ENCODE measurements at regions not wholly inside any gene's neighbourhood (a gene's known extent, or its start where the extent isn't known, plus 50 kb on each side); places are given as distances from the start of the nearest gene placed in this dataset.

GRCh38 chr1:219373616-219373935 is 199.9 kb downstream of the LYPLAL1 start:
- no peak for FAIRE-seq
- H3K27ac ChIP-seq = no peak overlapping the region
- ChIA-PET POLR2A (interaction anchor here (0.7 kb wide), 1 partner anchor 63 kb away, joined by 3 read pairs; no protein-coding TSS in a partner anchor), CTCF (interaction anchor here (1.0 to 1.9 kb wide), 3 partner anchors 8 to 288 kb away, joined by 3 to 6 read pairs (median 3); no protein-coding TSS in a partner anchor)
- no peak for TF ChIP-seq HDAC2 (IDR thresholded peaks at IDR 0.05)
- TF ChIP-seq TP53 (CRISPR knock-in tag; IDR thresholded peaks at IDR 0.05) = no peak
- no peak for TF ChIP-seq GATA3 (IDR thresholded peaks at IDR 0.05; ENCODE audit: borderline replicate concordance)
- TF ChIP-seq MAZ (IDR thresholded peaks at IDR 0.05; ENCODE audit: borderline replicate concordance, low read depth, low read length) = no peak
- no peak for TF ChIP-seq CBX2 (IDR thresholded peaks at IDR 0.05; ENCODE audit: borderline replicate concordance, low read depth)
- TF ChIP-seq USF2 (IDR thresholded peaks at IDR 0.05) = no peak
- no peak for TF ChIP-seq NPAS2 (CRISPR knock-in tag; IDR thresholded peaks at IDR 0.05; ENCODE audit: borderline replicate concordance)
- TF ChIP-seq SMC3 (IDR thresholded peaks at IDR 0.05) = no peak
- TF ChIP-seq JUNB (IDR thresholded peaks at IDR 0.05) = no peak
- no peak for TF ChIP-seq MAX (IDR thresholded peaks at IDR 0.05)
- TF ChIP-seq NFE2L2 (conservative IDR thresholded peaks at IDR 0.05; ENCODE audit: low read length) = no peak
- TF ChIP-seq POLR2A (IDR thresholded peaks at IDR 0.05; ENCODE audit: low read length) = no peak
- TF ChIP-seq CTCF (IDR thresholded peaks at IDR 0.05) = no peak
- no peak for TF ChIP-seq ELK1 (IDR thresholded peaks at IDR 0.05; ENCODE audit: low read depth, low read length)
- TF ChIP-seq ATOH8 (CRISPR knock-in tag; IDR thresholded peaks at IDR 0.05; ENCODE audit: low read depth) = no peak
- TF ChIP-seq NR3C1 (IDR thresholded peaks at IDR 0.05) = no peak
- no peak for TF ChIP-seq SREBF2 (IDR thresholded peaks at IDR 0.05)
- no peak for TF ChIP-seq CEBPB (IDR thresholded peaks at IDR 0.05)
- TF ChIP-seq HOXA7 (CRISPR knock-in tag; IDR thresholded peaks at IDR 0.05) = no peak
- TF ChIP-seq E2F6 (IDR thresholded peaks at IDR 0.05; ENCODE audit: borderline replicate concordance, low read depth) = no peak
- WGBS (ENCODE audit: missing lambda C conversion rate) = 68% methylated on average over 1 of the region's 1 CpG
- no peak overlapping the region for H3K4me2 ChIP-seq
- no peak overlapping the region for H3K4me3 ChIP-seq
- no peaks in the 10 kb centered on the region for H3K9me3 ChIP-seq
- H3K4me1 ChIP-seq = no peaks in the 10 kb centered on the region
- no peak for ATAC-seq
- DNase-seq (ENCODE audit: low read depth in 1 of 2, low spot score in 1 of 2) = no peak

- DNase-seq (ENCODE audit: low read depth in 1 of 2, low spot score in 1 of 2) (no peak), FAIRE-seq (no peak), ATAC-seq (no peak)
- Histone ChIP-seq H3K27ac (no peak overlapping the region), H3K4me1 (no peaks in the 10 kb centered on the region), H3K4me3 (no peak overlapping the region), H3K9me3 (no peaks in the 10 kb centered on the region), H3K4me2 (no peak overlapping the region)
- no peak for TF ChIP-seq MAFK (IDR thresholded peaks at IDR 0.05; ENCODE audit: partially characterized antibody)
- no peak for TF ChIP-seq NFE2L2 (conservative IDR thresholded peaks at IDR 0.05; ENCODE audit: low read length)
- TF ChIP-seq KDM1A (IDR thresholded peaks at IDR 0.05; ENCODE audit: low read depth) = no peak
- TF ChIP-seq CTCF (IDR thresholded peaks at IDR 0.05) = no peak
- TF ChIP-seq CEBPB (IDR thresholded peaks at IDR 0.05) = no peak
- no peak for TF ChIP-seq HDAC2 (IDR thresholded peaks at IDR 0.05)
- no peak for TF ChIP-seq RAD21 (conservative IDR thresholded peaks at IDR 0.05 in 1 of 2, IDR thresholded peaks at IDR 0.05 in 1 of 2)
- no peak for TF ChIP-seq ZFP36 (IDR thresholded peaks at IDR 0.05; ENCODE audit: borderline replicate concordance, partially characterized antibody)
- no peak for TF ChIP-seq TP53 (CRISPR knock-in tag; IDR thresholded peaks at IDR 0.05)
- TF ChIP-seq SMC3 (IDR thresholded peaks at IDR 0.05) = no peak
- no peak for TF ChIP-seq SREBF2 (IDR thresholded peaks at IDR 0.05)
- TF ChIP-seq ELK1 (IDR thresholded peaks at IDR 0.05; ENCODE audit: low read depth, low read length) = no peak
- WGBS (ENCODE audit: missing lambda C conversion rate) = 90% methylated on average over 6 of the region's 6 CpGs
- CTCF ChIA-PET = interaction anchor here (1.0 to 1.9 kb wide), 3 partner anchors 9 to 288 kb away, joined by 3 to 6 read pairs (median 3); no protein-coding TSS in a partner anchor
- POLR2A ChIA-PET = interaction anchor here (0.7 kb wide), 1 partner anchor 63 kb away, joined by 3 read pairs; no protein-coding TSS in a partner anchor
Observed at GRCh38 chr1:219372916-219373615, 199.4 kb downstream of the LYPLAL1 start.

Data from A549 (cell line).